GM11168 (cell line): ENCODE measurements at regions not wholly inside any gene's neighbourhood (a gene's known extent, or its start where the extent isn't known, plus 50 kb on each side); places are given as distances from the start of the nearest gene placed in this dataset.
"Not testable (repeated sequence)": the region's sequence is repeated elsewhere in the genome, so short reads cannot be mapped to it uniquely, and the experiment has no call there.

Experiments
- in situ Hi-C: fragments of 300-500 bp; cut with MboI; formaldehyde crosslinking; loops from one replicate; pipeline ENCODE4 v1.12.0; 2022; ENCODE audit warnings: low sequenced_read_pairs; ENCODE audit not compliant: unreplicated experiment

- in situ Hi-C loops, result no loop called here
Observed at GRCh38 chr3:81859524-81859923, 98.1 kb upstream of the GBE1 start.

DNA sequence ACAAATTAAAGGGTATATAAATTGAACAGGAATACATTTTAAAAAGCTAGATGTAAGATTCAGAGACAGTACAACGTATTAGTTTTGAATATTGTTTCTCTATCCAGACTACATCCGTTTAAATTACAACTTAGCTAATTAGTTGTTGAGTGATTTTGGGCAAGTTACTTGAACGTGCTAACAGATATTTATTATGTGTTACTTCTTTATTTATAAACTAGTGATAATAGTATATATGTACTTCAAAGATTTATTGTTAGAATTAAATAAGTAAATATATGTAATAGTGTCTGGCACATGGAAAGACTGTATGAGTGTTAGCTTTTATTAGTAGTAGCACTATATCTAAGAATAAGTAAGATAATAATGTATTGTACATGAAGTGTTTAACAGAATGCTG, 92.0 kb upstream of the GBE1 start:
- in situ Hi-C loops, result no loop called here

- in situ Hi-C loops, result no loop called here
Observed at GRCh38 chr3:81851176-81851575, 89.7 kb upstream of the GBE1 start.

- in situ Hi-C loops, result no loop called here
Observed at GRCh38 chr3:81846988-81847387, 85.5 kb upstream of the GBE1 start.

DNA sequence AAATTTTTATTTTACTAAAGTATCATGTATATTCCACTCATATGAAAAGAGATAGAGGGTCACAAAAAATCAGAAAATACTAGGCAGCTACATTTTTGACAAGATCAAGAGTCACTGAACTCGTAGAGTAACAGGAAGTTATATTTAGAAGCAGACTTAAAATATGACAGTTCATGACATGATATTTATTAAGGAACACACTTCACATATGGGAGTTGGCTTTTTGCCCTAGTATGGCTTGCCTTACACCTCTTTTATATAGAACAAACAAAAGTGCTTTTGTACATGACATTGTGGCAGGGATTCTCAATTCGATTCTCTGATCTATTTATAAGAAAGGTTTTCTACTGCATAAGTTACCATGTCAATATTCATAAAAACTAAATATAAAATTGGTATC, 80.1 kb upstream of the GBE1 start:
- in situ Hi-C loops, result no loop called here

DNA sequence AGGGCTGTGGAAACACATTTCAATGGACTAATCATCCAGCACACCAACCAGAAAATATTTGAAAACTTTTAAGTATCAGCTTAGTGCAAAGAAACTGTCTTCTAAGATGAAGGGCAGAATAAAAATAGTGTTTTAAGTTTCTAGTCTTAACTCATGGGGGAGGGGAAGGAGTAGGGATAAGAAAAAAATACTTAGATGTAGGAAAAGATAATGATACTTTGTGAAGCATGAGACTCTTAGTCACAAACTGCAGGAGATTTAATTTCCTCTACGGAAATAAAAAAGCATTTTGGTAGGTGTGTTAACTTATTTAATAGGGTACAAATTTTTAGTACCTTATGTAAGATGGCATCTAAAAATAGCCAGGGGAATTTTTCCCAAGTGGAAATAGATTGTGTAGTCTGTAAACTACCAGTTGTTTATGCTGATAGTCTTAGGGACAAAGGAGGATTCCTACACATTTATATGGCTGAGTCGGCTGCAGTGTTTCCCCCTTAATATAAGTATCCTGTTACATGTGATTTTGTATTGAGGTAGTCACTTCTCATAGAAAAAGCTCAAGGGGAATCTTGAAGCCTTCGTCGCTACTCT, 78.2 kb upstream of the GBE1 start:
- in situ Hi-C loops, result no loop called here

GRCh38 chr3:81838457-81838856, 77.0 kb upstream of the GBE1 start:
- in situ Hi-C loops, result no loop called here

- in situ Hi-C loops, result no loop called here
Observed at GRCh38 chr3:81837071-81837593, 75.7 kb upstream of the GBE1 start.

GRCh38 chr3:81829937-81830336, 68.5 kb upstream of the GBE1 start:
- in situ Hi-C loops, result no loop called here

DNA sequence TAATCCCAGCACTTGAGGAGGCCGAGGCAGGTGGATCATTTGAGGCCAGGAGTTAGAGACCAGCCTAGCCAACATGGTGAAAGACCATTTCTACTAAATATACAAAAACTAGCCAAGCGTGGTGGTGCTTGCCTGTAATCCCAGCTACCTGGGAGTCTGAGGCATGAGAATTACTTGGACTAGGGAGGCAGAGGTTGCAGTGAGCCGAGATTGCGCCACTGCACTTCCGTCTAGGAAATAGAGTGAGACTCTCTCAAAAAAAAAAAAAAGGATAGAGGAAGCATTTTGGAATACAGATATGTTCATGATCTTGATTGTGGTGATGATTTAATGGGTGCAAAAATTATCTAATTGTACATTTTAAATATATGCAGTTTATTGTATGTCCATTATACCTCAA, 67.8 kb upstream of the GBE1 start:
- in situ Hi-C loops, result not testable (repeated sequence)

- in situ Hi-C loops, result no loop called here
Observed at GRCh38 chr3:81823882-81824395, 62.5 kb upstream of the GBE1 start.

GRCh38 chr3:81823086-81823485, 61.6 kb upstream of the GBE1 start:
- in situ Hi-C loops, result no loop called here

GRCh38 chr3:81816473-81817250, 55.2 kb upstream of the GBE1 start:
- in situ Hi-C loops, result no loop called here

DNA sequence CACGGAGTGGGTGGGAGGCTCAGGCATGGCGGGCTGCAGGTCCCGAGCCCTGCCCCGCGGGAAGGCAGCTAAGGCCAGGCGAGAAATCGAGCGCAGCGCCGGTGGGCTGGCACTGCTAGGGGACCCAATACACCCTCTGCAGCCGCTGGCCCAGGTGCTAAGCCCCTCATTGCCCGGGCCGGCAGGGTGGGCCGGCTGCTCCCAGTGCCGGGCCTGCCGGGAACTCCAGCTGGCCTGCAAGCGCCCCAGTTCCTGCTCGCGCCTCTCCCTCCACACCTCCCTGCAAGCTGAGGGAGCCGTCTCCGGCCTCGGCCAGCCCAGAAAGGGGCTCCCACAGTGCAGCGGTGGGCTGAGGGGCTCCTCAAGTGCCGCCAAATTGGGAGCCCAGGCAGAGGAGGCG, 50.7 kb upstream of the GBE1 start:
- in situ Hi-C loops, result not testable (repeated sequence)
